HG03457 (cell line): ENCODE measurements at regions not wholly inside any gene's neighbourhood (a gene's known extent, or its start where the extent isn't known, plus 50 kb on each side); places are given as distances from the start of the nearest gene placed in this dataset.

ENCODE experiments used
- ATAC-seq: cut with Tn5 transposase; IDR thresholded peaks from one replicate; pipeline ENCODE4 v1.9.1; 2021; ENCODE audit warnings: moderate number of reproducible peaks; ENCODE audit not compliant: unreplicated experiment

GRCh38 chr18:60754413-60755009 is 381.9 kb upstream of the MC4R start:
- ATAC-seq = no peak

DNA sequence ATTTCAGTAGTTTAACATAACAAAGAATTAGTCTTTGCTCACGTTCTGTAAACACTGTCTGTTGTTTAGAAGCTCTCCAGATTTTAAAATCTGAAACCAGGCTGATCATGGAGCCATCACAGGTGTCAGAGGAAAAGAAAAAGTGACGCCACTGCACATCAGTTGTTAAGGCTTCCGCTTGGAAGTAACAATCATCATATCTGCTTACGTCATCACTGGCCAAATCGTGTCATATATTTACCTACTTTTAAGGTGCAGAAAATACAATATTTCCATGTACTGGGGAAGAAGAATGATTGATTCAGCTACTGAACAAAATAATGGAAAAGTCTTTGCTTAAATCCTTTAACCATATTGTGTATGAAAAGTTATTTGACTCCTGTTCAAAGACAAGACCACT is 382.6 kb upstream of the MC4R start:
- ATAC-seq = no peak

DNA sequence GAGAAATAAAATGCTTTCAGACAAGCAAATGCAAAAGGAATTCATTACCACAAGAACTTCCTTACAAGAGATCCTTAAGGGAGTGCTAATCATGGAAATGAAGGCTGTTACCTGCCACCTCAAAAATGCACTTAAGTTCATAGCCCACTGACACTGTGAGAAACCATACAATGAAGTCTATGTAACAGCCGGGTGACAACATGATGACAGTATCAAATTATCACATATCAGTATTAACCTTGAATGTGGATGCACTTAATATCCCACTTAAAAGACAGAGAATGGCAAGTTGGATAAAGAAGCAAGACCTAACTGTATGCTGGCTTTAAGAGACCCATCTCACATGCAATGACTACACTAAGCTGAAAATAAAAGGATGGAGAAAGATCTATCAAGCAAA is 403.4 kb upstream of the MC4R start:
- no peak for ATAC-seq

DNA sequence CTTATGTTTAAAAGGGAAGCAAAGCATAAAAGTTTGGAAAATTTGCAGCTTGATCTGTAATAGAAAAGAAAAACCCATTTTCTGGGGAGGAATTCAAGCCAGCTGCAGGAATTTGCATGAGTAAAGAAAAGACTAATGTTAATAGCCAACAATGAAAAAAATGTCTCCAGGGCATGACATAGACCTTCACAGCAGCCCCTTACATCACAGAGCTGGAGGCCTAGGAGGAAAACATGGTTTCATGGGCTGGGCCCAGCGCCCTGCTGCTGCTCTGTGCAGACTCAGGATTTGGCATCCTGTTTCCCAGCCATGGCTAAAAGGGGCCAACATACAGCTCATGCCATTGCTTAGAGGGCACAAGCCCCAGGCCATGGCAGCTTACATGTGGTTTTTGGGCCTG is 411.6 kb upstream of the MC4R start:
- no peak for ATAC-seq

GRCh38 chr18:60794802-60795201 is 422.2 kb upstream of the MC4R start:
- no peak for ATAC-seq

GRCh38 chr18:60804415-60804814 is 431.8 kb upstream of the MC4R start:
- ATAC-seq = no peak

DNA sequence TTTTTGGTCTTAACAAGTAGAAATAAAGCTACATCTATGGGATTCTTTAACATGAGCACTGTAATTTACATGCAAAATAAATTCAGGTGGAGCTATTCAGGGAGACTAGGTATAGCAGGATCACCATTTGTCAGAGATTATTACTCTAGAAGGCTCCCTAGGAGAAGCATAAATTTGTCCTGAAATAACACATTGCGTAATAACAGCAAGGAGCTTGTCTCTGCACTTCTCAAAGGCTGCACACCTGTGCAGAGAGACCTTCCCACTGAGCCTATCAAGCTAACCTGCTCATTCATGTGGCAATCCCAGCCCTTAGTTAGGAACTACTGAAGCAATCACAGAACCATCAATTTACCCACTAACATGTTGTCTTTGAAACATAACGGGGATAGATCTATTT is 437.4 kb upstream of the MC4R start:
- no peak for ATAC-seq

- ATAC-seq = no peak
Observed at GRCh38 chr18:60812921-60813320, 440.3 kb upstream of the MC4R start.

- ATAC-seq = no peak
Observed at GRCh38 chr18:60826346-60826745, 453.8 kb upstream of the MC4R start.

GRCh38 chr18:60831971-60832370 is 459.4 kb upstream of the MC4R start:
- ATAC-seq = no peak

GRCh38 chr18:60838677-60839076 is 466.1 kb upstream of the MC4R start:
- ATAC-seq = no peak

- ATAC-seq = no peak
Observed at GRCh38 chr18:60846396-60846795, 473.8 kb upstream of the MC4R start.

DNA sequence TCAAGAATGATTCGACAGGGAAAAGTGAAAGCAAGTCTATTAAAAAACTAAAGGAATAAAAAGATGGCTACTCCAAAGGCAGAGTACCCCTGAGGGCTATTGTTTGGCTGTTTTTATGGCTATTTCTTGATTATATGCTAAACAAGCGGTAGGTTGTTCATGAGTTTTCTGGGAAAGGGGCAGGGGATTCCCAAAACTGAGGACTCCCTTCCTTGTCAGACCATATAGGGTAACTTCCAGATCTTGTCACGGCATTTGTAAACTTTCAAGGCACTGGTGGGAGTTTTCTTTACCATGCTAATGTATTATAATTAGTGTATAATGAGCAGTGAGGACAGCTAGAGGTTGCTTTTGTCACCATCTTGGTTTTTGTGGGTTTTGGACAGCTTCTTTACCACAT is 474.9 kb upstream of the MC4R start:
- no peak for ATAC-seq

GRCh38 chr18:60861575-60861974 is 471.7 kb upstream of the CDH20 start:
- no peak for ATAC-seq

DNA sequence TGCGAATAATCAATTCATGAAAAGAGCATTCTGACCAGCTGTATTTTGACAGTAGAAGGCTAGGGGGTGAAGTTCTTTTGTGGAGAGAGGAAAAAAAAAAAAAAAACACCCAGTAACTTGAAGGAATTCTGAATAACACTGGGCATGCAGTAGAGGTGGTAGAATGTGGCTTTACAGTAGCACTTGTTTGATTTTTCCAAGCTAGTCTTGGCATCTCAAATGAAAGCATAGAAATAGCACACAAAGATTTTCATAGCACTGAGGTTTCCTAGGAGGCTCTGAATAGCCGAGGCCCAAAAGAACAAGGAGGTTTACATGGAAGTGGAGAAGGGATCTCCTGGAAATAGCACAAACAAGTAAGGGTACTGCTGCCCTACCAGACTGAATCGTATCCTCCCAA is 470.2 kb upstream of the CDH20 start:
- ATAC-seq = no peak

- ATAC-seq = no peak
Observed at GRCh38 chr18:60865801-60866200, 467.4 kb upstream of the CDH20 start.

- no peak for ATAC-seq
Observed at GRCh38 chr18:60870261-60871153, 462.7 kb upstream of the CDH20 start.

- ATAC-seq = no peak
Observed at GRCh38 chr18:60872434-60872833, 460.8 kb upstream of the CDH20 start.

- ATAC-seq = no peak
Observed at GRCh38 chr18:60873708-60874107, 459.5 kb upstream of the CDH20 start.

GRCh38 chr18:60875957-60876507 is 457.2 kb upstream of the CDH20 start:
- no peak for ATAC-seq

DNA sequence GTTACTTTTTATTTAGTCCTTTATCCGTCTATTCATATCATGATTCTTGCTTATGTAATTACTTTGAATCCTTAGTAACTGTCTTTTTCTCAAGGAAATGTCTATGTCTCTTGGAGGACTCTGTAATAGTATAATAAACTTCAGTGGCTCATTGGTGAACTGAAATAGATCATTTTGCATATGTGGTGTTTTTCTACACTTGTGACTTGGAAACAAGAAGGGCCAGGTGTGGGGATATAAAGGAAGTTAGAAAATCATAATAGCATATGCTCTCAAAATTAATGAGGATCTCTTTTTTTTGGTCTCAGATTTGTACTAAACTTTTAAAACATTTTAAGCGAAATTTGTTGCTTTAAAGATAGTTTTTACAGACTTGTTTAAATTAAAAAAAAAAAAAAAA is 453.0 kb upstream of the CDH20 start:
- no peak for ATAC-seq

DNA sequence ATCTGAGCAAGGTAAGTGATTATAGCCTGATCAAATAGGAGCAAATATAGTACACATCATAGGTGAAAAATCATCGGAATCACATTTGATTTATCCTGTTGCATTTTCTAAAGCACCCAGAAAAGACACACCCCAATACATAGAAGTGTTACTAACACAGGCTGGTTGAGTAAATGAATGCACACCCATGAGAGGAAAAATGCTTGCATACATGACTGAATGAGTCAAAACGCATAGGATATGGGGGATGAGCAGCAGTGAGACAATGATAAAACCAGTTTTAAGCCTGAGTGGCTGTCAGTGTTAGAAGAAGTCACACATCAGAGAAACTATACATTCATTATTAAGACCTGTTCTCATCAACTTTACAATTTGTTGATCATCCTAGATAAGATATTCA is 449.6 kb upstream of the CDH20 start:
- ATAC-seq = no peak
